CD4-positive, CD25-positive, alpha-beta regulatory T cell (primary cell): ENCODE measurements at regions not wholly inside any gene's neighbourhood (a gene's known extent, or its start where the extent isn't known, plus 50 kb on each side); places are given as distances from the start of the nearest gene placed in this dataset.

Source experiments
- ATAC-seq, 2 donors: fragments of 150-1000 bp; cut with Tn5 transposase; one replicate each; pipeline ENCODE4 v1.10.0; 2021; ENCODE audit warnings: low read depth in 2 of 2, moderate number of reproducible peaks in 2 of 2, moderate library complexity in 1 of 2
- DNase-seq, 3 donors: peaks; one replicate each; pipeline versions ENCODE4 v3.0.0 to v3.0.0-alpha.2; 2012 to 2022; ENCODE audit warnings: mixed read lengths in 1 of 3
- H3K27ac ChIP-seq: one replicate; pipeline ENCODE4 v1.7.0; 2013; ENCODE audit warnings: mild to moderate bottlenecking, low read length; ENCODE audit not compliant: insufficient read depth, poor library complexity, severe bottlenecking
- H3K27me3 ChIP-seq: one replicate; pipeline ENCODE4 v1.7.0; 2013; ENCODE audit warnings: low read length; ENCODE audit not compliant: control insufficient read depth, insufficient read depth
- H3K36me3 ChIP-seq: one replicate; pipeline ENCODE4 v1.7.0; 2013; ENCODE audit warnings: mild to moderate bottlenecking, low read length, moderate library complexity; ENCODE audit not compliant: control insufficient read depth, insufficient read depth
- H3K4me1 ChIP-seq: 2 replicates; pipeline ENCODE4 v1.7.0; 2013; ENCODE audit warnings: mild to moderate bottlenecking, low read length; ENCODE audit not compliant: insufficient read depth, control insufficient read depth, poor library complexity, severe bottlenecking
- H3K4me3 ChIP-seq: one replicate; pipeline ENCODE4 v1.7.0; 2013; ENCODE audit warnings: low read depth, mild to moderate bottlenecking, low read length, moderate library complexity
- H3K9me3 ChIP-seq, 2 experiments: 1 replicate in 1 of 2; 2 replicates in 1 of 2; pipeline ENCODE4 v1.7.0; 2013; ENCODE audit warnings: low read length in 2 of 2, mild to moderate bottlenecking in 1 of 2, moderate library complexity in 1 of 2; ENCODE audit not compliant: control insufficient read depth in 2 of 2
- H3K27ac Mint-ChIP-seq, 3 donors: one replicate each; pipeline ENCODE4 v1.8.0; 2020 to 2022; ENCODE audit warnings: mild to moderate bottlenecking in 3 of 3, mixed read lengths in 3 of 3, moderate library complexity in 2 of 3
- H3K27me3 Mint-ChIP-seq: one replicate; pipeline ENCODE4 v1.8.0; 2022; ENCODE audit warnings: mild to moderate bottlenecking, mixed read lengths
- H3K36me3 Mint-ChIP-seq: one replicate; pipeline ENCODE4 v1.8.0; 2020; ENCODE audit warnings: mixed read lengths
- H3K4me1 Mint-ChIP-seq, 4 donors: one replicate each; pipeline ENCODE4 v1.8.0; 2020 to 2022; ENCODE audit warnings: mixed read lengths in 4 of 4, mild to moderate bottlenecking in 1 of 4
- H3K4me3 Mint-ChIP-seq, 4 donors: one replicate each; pipeline ENCODE4 v1.8.0; 2020 to 2022; ENCODE audit warnings: mild to moderate bottlenecking in 4 of 4, mixed read lengths in 4 of 4, moderate library complexity in 3 of 4
- H3K9me3 Mint-ChIP-seq, 7 donors: one replicate each; pipeline ENCODE4 v1.8.0; 2020 to 2022; ENCODE audit warnings: mixed read lengths in 7 of 7, mild to moderate bottlenecking in 3 of 7, moderate library complexity in 2 of 7

DNA sequence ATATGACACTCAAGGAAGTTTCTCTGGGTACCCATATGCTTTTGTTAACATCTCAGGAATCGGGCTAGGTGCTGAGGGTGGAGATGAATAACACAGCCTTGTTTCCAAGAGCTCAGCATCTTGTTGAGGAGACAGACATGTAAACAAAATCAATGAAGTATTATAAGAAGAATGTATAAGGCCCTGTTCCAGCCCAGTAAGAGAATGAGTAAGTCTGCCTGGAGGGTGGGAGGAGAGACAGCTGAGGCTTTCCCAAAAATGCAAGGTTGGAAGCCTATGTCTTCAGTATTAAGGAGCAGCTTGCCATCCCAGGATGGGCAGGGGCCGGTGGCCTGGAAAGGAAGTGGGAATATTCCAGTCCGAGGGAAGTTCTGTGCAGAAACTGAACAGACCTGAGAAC, 615.3 kb upstream of the BTBD3 start:
- no peak overlapping the region for H3K4me3 ChIP-seq
- Mint-ChIP-seq H3K36me3 (no peaks in the 10 kb centered on the region), H3K4me1 (no peaks in the 10 kb centered on the region), H3K27ac (no peak overlapping the region), H3K4me3 (no peak overlapping the region), H3K9me3 (peaks cover 3 to 12% (median 7%) of the 10 kb centered on the region in 7 donors), H3K27me3 (no peaks in the 10 kb centered on the region)
- no peaks in the 10 kb centered on the region for H3K4me1 ChIP-seq
- DNase-seq (no peak), ATAC-seq (no peak)
- no peaks in the 10 kb centered on the region for H3K36me3 ChIP-seq
- no peaks in the 10 kb centered on the region for H3K27me3 ChIP-seq
- no peak overlapping the region for H3K27ac ChIP-seq
- H3K9me3 ChIP-seq, result no peaks in the 10 kb centered on the region

DNA sequence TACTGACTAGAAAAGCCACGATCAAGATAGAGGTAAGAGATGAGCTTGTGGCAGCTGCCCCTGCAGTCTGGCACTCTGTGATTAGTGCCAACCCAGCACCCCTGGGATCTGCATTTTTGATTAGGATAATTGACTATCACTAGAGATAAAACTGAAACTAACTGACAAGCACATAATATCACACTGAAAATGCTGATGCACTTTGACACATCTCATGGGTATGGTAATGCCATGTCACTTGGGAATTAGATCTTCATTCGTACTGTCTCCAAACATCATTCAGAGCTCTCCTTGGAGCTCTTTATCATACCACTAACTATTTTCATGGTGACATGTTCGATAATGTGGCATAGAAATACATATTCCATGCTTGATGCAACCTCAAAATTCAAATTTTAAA, 612.9 kb upstream of the BTBD3 start:
- Histone ChIP-seq H3K9me3 (no peaks in the 10 kb centered on the region), H3K27me3 (no peaks in the 10 kb centered on the region), H3K27ac (no peak overlapping the region), H3K4me3 (no peak overlapping the region), H3K36me3 (no peaks in the 10 kb centered on the region), H3K4me1 (no peaks in the 10 kb centered on the region)
- ATAC-seq (no peak), DNase-seq (no peak)
- Mint-ChIP-seq H3K27me3 (no peaks in the 10 kb centered on the region), H3K36me3 (no peaks in the 10 kb centered on the region), H3K27ac (no peak overlapping the region), H3K4me1 (no peaks in the 10 kb centered on the region), H3K4me3 (no peak overlapping the region), H3K9me3 (peaks cover 0 to 14% (median 8%) of the 10 kb centered on the region in 7 donors)

DNA sequence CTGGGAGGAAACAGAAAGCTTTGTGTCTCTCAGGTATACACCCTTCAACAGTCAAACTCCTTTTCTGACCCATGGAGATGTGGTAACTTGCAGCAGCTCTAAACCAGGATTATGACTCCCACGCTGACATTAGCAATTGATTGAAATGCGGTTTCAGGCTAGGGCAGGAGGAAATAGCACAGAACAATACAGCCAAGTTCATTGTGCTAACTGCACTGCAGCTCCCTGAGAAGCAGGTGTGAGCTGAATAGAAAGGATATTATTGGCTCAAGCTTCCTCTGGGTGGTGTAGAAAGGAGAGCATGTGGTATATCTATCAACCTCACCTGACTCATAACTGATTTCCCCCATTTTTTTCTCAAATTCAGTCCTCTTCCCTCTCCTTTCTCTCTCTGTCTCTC, 612.3 kb upstream of the BTBD3 start:
- no peaks in the 10 kb centered on the region for H3K27me3 Mint-ChIP-seq
- H3K27me3 ChIP-seq, result no peaks in the 10 kb centered on the region
- H3K27ac ChIP-seq, result no peak overlapping the region
- H3K9me3 ChIP-seq, result no peaks in the 10 kb centered on the region
- ATAC-seq (no peak), DNase-seq (no peak)
- H3K4me1 Mint-ChIP-seq, result no peaks in the 10 kb centered on the region
- H3K9me3 Mint-ChIP-seq, result peaks cover 0 to 14% (median 8%) of the 10 kb centered on the region in 7 donors
- no peak overlapping the region for H3K4me3 ChIP-seq
- H3K36me3 ChIP-seq, result no peaks in the 10 kb centered on the region
- no peak overlapping the region for H3K4me3 Mint-ChIP-seq
- H3K27ac Mint-ChIP-seq, result no peak overlapping the region
- no peaks in the 10 kb centered on the region for H3K36me3 Mint-ChIP-seq
- H3K4me1 ChIP-seq, result no peaks in the 10 kb centered on the region

DNA sequence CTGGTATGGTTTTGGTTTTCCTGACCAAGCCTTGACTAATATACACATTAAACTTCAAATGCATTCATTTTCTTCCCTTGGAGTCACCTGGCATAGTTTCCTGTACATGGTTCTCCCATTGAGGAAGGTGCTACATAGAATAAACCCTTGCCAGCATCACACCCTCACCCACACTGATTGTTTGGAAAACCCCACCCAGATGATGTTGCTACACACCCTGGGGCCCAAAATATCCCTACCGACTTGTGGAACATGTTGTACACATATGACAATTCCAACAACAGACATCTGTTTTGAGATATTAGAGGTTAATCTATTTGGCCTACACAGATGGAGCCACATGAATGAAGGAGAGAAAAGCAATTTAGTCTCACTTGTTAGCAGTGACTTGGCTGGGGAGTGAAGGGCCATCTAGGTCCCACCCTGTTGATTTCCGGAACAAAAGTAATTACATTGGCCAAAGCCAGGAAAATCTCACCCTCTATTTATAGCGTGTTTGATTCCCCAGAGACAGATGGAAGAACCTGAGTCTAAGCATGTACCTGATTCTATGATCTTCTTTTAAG, 606.0 kb upstream of the BTBD3 start:
- H3K4me3 Mint-ChIP-seq, result no peak overlapping the region
- Histone ChIP-seq H3K36me3 (no peaks in the 10 kb centered on the region), H3K4me1 (no peaks in the 10 kb centered on the region), H3K27me3 (no peaks in the 10 kb centered on the region), H3K9me3 (peaks cover 0 to 3% of the 10 kb centered on the region in 2 experiments), H3K4me3 (no peak overlapping the region), H3K27ac (no peak overlapping the region)
- H3K9me3 Mint-ChIP-seq, result peaks cover 0 to 21% (median 13%) of the 10 kb centered on the region in 7 donors
- H3K36me3 Mint-ChIP-seq, result no peaks in the 10 kb centered on the region
- DNase-seq (no peak), ATAC-seq (no peak)
- peaks cover 4% of the 10 kb centered on the region for H3K27me3 Mint-ChIP-seq
- no peak overlapping the region for H3K27ac Mint-ChIP-seq
- no peaks in the 10 kb centered on the region for H3K4me1 Mint-ChIP-seq

DNA sequence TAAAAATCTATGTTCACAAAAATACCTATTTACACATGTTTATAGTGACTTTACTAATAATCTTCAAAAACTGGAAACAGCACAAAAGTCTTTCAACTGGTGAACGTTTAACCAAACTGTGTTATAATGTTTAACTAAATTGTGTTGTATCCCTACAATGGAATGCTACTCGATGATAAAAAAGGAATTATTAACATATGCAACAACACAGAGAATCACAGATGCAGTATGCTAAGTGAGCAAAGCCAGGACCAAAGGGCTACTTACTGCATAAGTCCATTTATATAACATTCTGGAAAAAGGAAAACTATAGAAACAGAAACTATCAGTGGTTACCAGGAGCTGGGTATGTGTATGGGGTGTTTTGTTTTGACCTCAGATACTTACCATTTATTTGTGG, 602.2 kb upstream of the BTBD3 start:
- Histone ChIP-seq H3K36me3 (no peaks in the 10 kb centered on the region), H3K4me1 (no peaks in the 10 kb centered on the region), H3K9me3 (peaks cover 0 to 3% of the 10 kb centered on the region in 2 experiments), H3K27me3 (no peaks in the 10 kb centered on the region), H3K27ac (no peak overlapping the region), H3K4me3 (no peak overlapping the region)
- Mint-ChIP-seq H3K9me3 (peaks cover 0 to 14% (median 9%) of the 10 kb centered on the region in 7 donors), H3K27me3 (peaks cover 4% of the 10 kb centered on the region), H3K36me3 (no peaks in the 10 kb centered on the region), H3K4me1 (no peaks in the 10 kb centered on the region), H3K4me3 (no peak overlapping the region), H3K27ac (no peak overlapping the region)
- DNase-seq (no peak), ATAC-seq (no peak)

DNA sequence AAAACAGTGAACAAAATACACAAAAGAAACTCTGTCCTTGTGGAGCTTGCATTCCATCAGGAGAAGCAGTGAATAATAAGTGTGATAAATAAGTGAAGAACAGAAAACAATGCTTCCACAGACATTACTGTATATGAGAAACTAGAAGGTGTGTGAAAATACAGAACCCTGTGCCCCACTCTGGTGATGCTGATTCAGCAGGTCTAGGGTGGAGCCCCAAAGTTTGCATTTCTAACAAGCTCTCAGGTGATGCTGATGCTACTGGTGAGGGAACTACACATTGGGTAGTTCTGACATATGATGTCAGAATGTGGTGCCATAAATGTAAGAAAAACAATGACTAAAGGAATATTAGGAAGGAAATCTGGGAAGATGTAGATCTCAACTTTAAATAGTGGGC, 601.4 kb upstream of the BTBD3 start:
- Histone ChIP-seq H3K27me3 (no peaks in the 10 kb centered on the region), H3K4me3 (no peak overlapping the region), H3K4me1 (no peaks in the 10 kb centered on the region), H3K9me3 (peaks cover 0 to 3% of the 10 kb centered on the region in 2 experiments), H3K27ac (no peak overlapping the region), H3K36me3 (no peaks in the 10 kb centered on the region)
- no peaks in the 10 kb centered on the region for H3K4me1 Mint-ChIP-seq
- H3K4me3 Mint-ChIP-seq, result no peak overlapping the region
- peaks cover 4% of the 10 kb centered on the region for H3K27me3 Mint-ChIP-seq
- no peaks in the 10 kb centered on the region for H3K36me3 Mint-ChIP-seq
- peaks cover 0 to 14% (median 9%) of the 10 kb centered on the region in 7 donors for H3K9me3 Mint-ChIP-seq
- no peak for DNase-seq
- no peak for ATAC-seq
- H3K27ac Mint-ChIP-seq, result no peak overlapping the region

DNA sequence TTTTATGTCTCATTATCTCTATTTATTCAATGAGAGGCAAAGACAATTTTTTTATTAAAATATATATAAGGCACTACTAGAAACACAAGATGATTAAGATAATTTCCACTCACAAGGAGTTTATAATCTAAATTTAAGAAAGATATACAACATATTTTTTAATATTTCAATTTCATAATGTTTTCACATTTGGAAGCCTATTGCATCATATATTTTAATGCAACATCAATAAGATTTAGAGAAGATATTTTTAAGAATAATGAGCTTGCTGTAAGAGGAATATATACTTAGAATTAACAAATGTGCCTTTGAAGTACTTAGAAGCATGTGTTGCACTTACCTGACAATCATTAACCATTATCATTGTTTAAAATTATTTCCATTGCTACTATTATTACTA, 597.7 kb upstream of the BTBD3 start:
- Mint-ChIP-seq H3K4me1 (no peaks in the 10 kb centered on the region), H3K27ac (no peak overlapping the region)
- no peak for DNase-seq

DNA sequence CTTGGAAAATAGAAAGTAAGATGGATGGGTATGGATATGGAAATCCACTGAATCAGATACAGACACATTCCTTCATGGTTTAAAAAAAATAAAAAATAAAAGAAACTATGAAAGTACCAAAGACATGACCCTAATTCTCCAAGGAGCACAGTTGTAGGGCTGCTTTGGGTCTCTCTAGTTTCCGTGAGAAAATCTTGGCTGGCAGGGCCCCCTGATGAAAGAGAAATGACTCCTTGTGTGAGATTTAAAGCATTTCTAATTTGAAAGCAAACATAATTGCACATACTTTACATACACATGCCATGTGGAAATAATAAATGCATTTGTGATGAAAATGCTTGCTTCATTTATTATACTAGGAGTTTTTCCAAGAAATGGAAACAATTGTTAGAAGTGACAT, 593.9 kb upstream of the BTBD3 start:
- no peak for ATAC-seq
- no peaks in the 10 kb centered on the region for H3K36me3 ChIP-seq
- DNase-seq, result no peak
- Mint-ChIP-seq H3K27me3 (no peaks in the 10 kb centered on the region), H3K4me1 (no peaks in the 10 kb centered on the region), H3K9me3 (peaks cover 0 to 12% (median 8%) of the 10 kb centered on the region in 7 donors), H3K36me3 (no peaks in the 10 kb centered on the region), H3K4me3 (no peak overlapping the region), H3K27ac (no peak overlapping the region)
- no peak overlapping the region for H3K27ac ChIP-seq
- no peaks in the 10 kb centered on the region for H3K4me1 ChIP-seq
- H3K9me3 ChIP-seq, result peaks cover 0 to 2% of the 10 kb centered on the region in 2 experiments
- no peak overlapping the region for H3K4me3 ChIP-seq
- H3K27me3 ChIP-seq, result no peaks in the 10 kb centered on the region

More for the DNA sequence above, 597.7 kb upstream of the BTBD3 start:
- H3K27ac ChIP-seq, result no peak overlapping the region
- no peaks in the 10 kb centered on the region for H3K4me1 ChIP-seq
- H3K36me3 ChIP-seq, result no peaks in the 10 kb centered on the region
- Mint-ChIP-seq H3K27me3 (peaks cover 4% of the 10 kb centered on the region), H3K36me3 (no peaks in the 10 kb centered on the region), H3K9me3 (peaks cover 0 to 10% (median 4%) of the 10 kb centered on the region in 7 donors), H3K4me3 (no peak overlapping the region)
- peaks cover 0 to 2% of the 10 kb centered on the region in 2 experiments for H3K9me3 ChIP-seq
- no peaks in the 10 kb centered on the region for H3K27me3 ChIP-seq
- no peak overlapping the region for H3K4me3 ChIP-seq
- no peak for ATAC-seq
